HEK293T (cell line): ENCODE measurements at regions not wholly inside any gene's neighbourhood (a gene's known extent, or its start where the extent isn't known, plus 50 kb on each side); places are given as distances from the start of the nearest gene placed in this dataset.

Source experiments
- ARNT ChIP-seq: fragments of 450-650 bp; IDR thresholded peaks from 2 replicates; pipeline ENCODE4 v1.6.1; 2017; ENCODE audit warnings: mild to moderate bottlenecking
- BHLHE40 ChIP-seq: fragments of 450-650 bp; IDR thresholded peaks from 2 replicates; pipeline ENCODE4 v1.6.1; 2016; ENCODE audit warnings: mild to moderate bottlenecking, moderate library complexity, borderline replicate concordance

DNA sequence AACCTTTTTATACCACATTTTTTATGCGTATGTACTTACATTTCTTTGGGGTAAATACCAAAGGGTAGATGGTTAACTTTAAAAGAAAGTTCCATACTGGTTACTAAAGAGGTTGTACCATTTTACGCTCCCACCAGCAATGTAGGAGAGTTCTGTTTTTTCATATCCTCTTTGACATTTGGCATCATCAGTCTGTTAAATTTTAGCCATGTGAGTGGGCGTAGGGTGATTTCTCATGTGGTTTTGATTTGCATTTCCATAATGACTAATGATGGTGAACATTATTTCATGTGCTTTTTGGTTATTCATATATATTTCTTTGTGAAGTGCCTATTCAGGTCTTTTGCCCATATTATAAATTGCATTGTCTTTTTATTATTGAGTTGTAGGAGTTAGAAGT, 194.2 kb downstream of the PRL start:
- TF ChIP-seq ARNT (no peak), BHLHE40 (no peak)
